SJCRH30 (cell line): ENCODE measurements at regions not wholly inside any gene's neighbourhood (a gene's known extent, or its start where the extent isn't known, plus 50 kb on each side); places are given as distances from the start of the nearest gene placed in this dataset.

ENCODE experiments used
- DNase-seq, 2 experiments: peaks; one replicate each; pipeline ENCODE4 v3.0.0-alpha.2; 2015 to 2020
- H3K27ac ChIP-seq: fragments of 250-450 bp; sonication (Bioruptor Pico); 2 replicates; pipeline ENCODE4 v1.5.1; 2020; ENCODE audit warnings: mild to moderate bottlenecking, moderate library complexity
- H3K27me3 ChIP-seq: fragments of 250-450 bp; sonication (Bioruptor Pico); 2 replicates; pipeline ENCODE4 v1.5.1; 2020; ENCODE audit warnings: mild to moderate bottlenecking, moderate library complexity
- H3K36me3 ChIP-seq: fragments of 250-450 bp; sonication (Bioruptor Pico); 2 replicates; pipeline ENCODE4 v1.5.1; 2020; ENCODE audit warnings: mild to moderate bottlenecking, moderate library complexity
- H3K4me1 ChIP-seq: fragments of 250-450 bp; sonication (Bioruptor Pico); 2 replicates; pipeline ENCODE4 v1.5.1; 2020; ENCODE audit warnings: mild to moderate bottlenecking, moderate library complexity
- H3K4me3 ChIP-seq: fragments of 250-450 bp; sonication (Bioruptor Pico); 2 replicates; pipeline ENCODE4 v1.5.1; 2020; ENCODE audit warnings: mild to moderate bottlenecking, moderate library complexity
- H3K9me3 ChIP-seq: fragments of 250-450 bp; sonication (Bioruptor Pico); replicated peaks from 2 replicates; pipeline ENCODE4 v1.5.1; 2020; ENCODE audit warnings: mild to moderate bottlenecking, moderate library complexity

- no peak overlapping the region for H3K4me3 ChIP-seq
- H3K9me3 ChIP-seq = no peaks in the 10 kb centered on the region
- H3K36me3 ChIP-seq = no peaks in the 10 kb centered on the region
- no peak for DNase-seq
- no peaks in the 10 kb centered on the region for H3K4me1 ChIP-seq
- no peaks in the 10 kb centered on the region for H3K27me3 ChIP-seq
- no peak overlapping the region for H3K27ac ChIP-seq
These were observed 219.4 kb upstream of the GBE1 start for GRCh38 chr3:81980596-81981494.

- Histone ChIP-seq H3K36me3 (no peaks in the 10 kb centered on the region), H3K4me1 (no peaks in the 10 kb centered on the region), H3K27me3 (no peaks in the 10 kb centered on the region), H3K27ac (no peak overlapping the region), H3K9me3 (no peaks in the 10 kb centered on the region), H3K4me3 (no peak overlapping the region)
- DNase-seq = no peak
These were observed 213.3 kb upstream of the GBE1 start for GRCh38 chr3:81974751-81975150.

GRCh38 chr3:81968658-81969057, 207.2 kb upstream of the GBE1 start:
- Histone ChIP-seq H3K9me3 (no peaks in the 10 kb centered on the region), H3K36me3 (no peaks in the 10 kb centered on the region), H3K4me3 (no peak overlapping the region), H3K27ac (no peak overlapping the region), H3K4me1 (no peaks in the 10 kb centered on the region), H3K27me3 (no peaks in the 10 kb centered on the region)
- no peak for DNase-seq

- Histone ChIP-seq H3K27me3 (no peaks in the 10 kb centered on the region), H3K4me1 (no peaks in the 10 kb centered on the region), H3K4me3 (no peak overlapping the region), H3K27ac (no peak overlapping the region), H3K9me3 (no peaks in the 10 kb centered on the region), H3K36me3 (no peaks in the 10 kb centered on the region)
- DNase-seq = no peak
These were observed 205.9 kb upstream of the GBE1 start for GRCh38 chr3:81967393-81967792.

- no peaks in the 10 kb centered on the region for H3K27me3 ChIP-seq
- no peak overlapping the region for H3K4me3 ChIP-seq
- H3K9me3 ChIP-seq = no peaks in the 10 kb centered on the region
- DNase-seq = no peak
- H3K4me1 ChIP-seq = no peaks in the 10 kb centered on the region
- H3K36me3 ChIP-seq = no peaks in the 10 kb centered on the region
- H3K27ac ChIP-seq = no peak overlapping the region
These were observed 204.3 kb upstream of the GBE1 start for GRCh38 chr3:81965696-81966095.

GRCh38 chr3:81962396-81962795, 201.0 kb upstream of the GBE1 start:
- no peak overlapping the region for H3K27ac ChIP-seq
- no peak for DNase-seq
- no peak overlapping the region for H3K4me3 ChIP-seq
- H3K27me3 ChIP-seq = no peaks in the 10 kb centered on the region
- no peaks in the 10 kb centered on the region for H3K4me1 ChIP-seq
- H3K36me3 ChIP-seq = no peaks in the 10 kb centered on the region
- H3K9me3 ChIP-seq = no peaks in the 10 kb centered on the region

- no peaks in the 10 kb centered on the region for H3K4me1 ChIP-seq
- no peak for DNase-seq
These were observed 197.7 kb upstream of the GBE1 start for GRCh38 chr3:81958972-81959640.

GRCh38 chr3:81955878-81956277, 194.4 kb upstream of the GBE1 start:
- H3K4me1 ChIP-seq = no peaks in the 10 kb centered on the region
- no peak overlapping the region for H3K4me3 ChIP-seq
- H3K27me3 ChIP-seq = no peaks in the 10 kb centered on the region
- H3K27ac ChIP-seq = no peak overlapping the region
- no peak for DNase-seq
- no peaks in the 10 kb centered on the region for H3K36me3 ChIP-seq
- H3K9me3 ChIP-seq = no peaks in the 10 kb centered on the region

More at GRCh38 chr3:81958972-81959640, 197.7 kb upstream of the GBE1 start:
- no peaks in the 10 kb centered on the region for H3K27me3 ChIP-seq
- no peak overlapping the region for H3K4me3 ChIP-seq
- no peaks in the 10 kb centered on the region for H3K36me3 ChIP-seq
- no peaks in the 10 kb centered on the region for H3K9me3 ChIP-seq
- no peak overlapping the region for H3K27ac ChIP-seq

GRCh38 chr3:81953111-81953510, 191.7 kb upstream of the GBE1 start:
- H3K27ac ChIP-seq = no peak overlapping the region
- no peak for DNase-seq
- H3K4me3 ChIP-seq = no peak overlapping the region
- no peaks in the 10 kb centered on the region for H3K27me3 ChIP-seq
- no peaks in the 10 kb centered on the region for H3K4me1 ChIP-seq
- H3K36me3 ChIP-seq = no peaks in the 10 kb centered on the region
- no peaks in the 10 kb centered on the region for H3K9me3 ChIP-seq

GRCh38 chr3:81952141-81952540, 190.7 kb upstream of the GBE1 start:
- Histone ChIP-seq H3K4me3 (no peak overlapping the region), H3K9me3 (no peaks in the 10 kb centered on the region), H3K27ac (no peak overlapping the region), H3K36me3 (no peaks in the 10 kb centered on the region), H3K27me3 (no peaks in the 10 kb centered on the region), H3K4me1 (no peaks in the 10 kb centered on the region)
- DNase-seq = no peak

GRCh38 chr3:81951636-81952035, 190.2 kb upstream of the GBE1 start:
- H3K27me3 ChIP-seq = no peaks in the 10 kb centered on the region
- no peak for DNase-seq
- no peak overlapping the region for H3K4me3 ChIP-seq
- H3K4me1 ChIP-seq = no peaks in the 10 kb centered on the region
- no peaks in the 10 kb centered on the region for H3K36me3 ChIP-seq
- no peaks in the 10 kb centered on the region for H3K9me3 ChIP-seq
- no peak overlapping the region for H3K27ac ChIP-seq

- Histone ChIP-seq H3K27ac (no peak overlapping the region), H3K36me3 (no peaks in the 10 kb centered on the region), H3K9me3 (no peaks in the 10 kb centered on the region), H3K27me3 (no peaks in the 10 kb centered on the region), H3K4me1 (no peaks in the 10 kb centered on the region), H3K4me3 (no peak overlapping the region)
- no peak for DNase-seq
These were observed 189.7 kb upstream of the GBE1 start for GRCh38 chr3:81951106-81951505.

GRCh38 chr3:81947359-81947758, 185.9 kb upstream of the GBE1 start:
- no peak for DNase-seq

GRCh38 chr3:81938681-81939080, 177.2 kb upstream of the GBE1 start:
- H3K4me3 ChIP-seq = no peak overlapping the region
- no peak overlapping the region for H3K27ac ChIP-seq

More at GRCh38 chr3:81947359-81947758, 185.9 kb upstream of the GBE1 start:
- Histone ChIP-seq H3K9me3 (no peaks in the 10 kb centered on the region), H3K4me1 (no peaks in the 10 kb centered on the region), H3K27me3 (no peaks in the 10 kb centered on the region), H3K27ac (no peak overlapping the region), H3K4me3 (no peak overlapping the region), H3K36me3 (no peaks in the 10 kb centered on the region)

GRCh38 chr3:81936817-81937216, 175.4 kb upstream of the GBE1 start:
- DNase-seq = no peak
- Histone ChIP-seq H3K9me3 (no peaks in the 10 kb centered on the region), H3K27me3 (no peaks in the 10 kb centered on the region), H3K27ac (no peak overlapping the region), H3K4me3 (no peak overlapping the region), H3K4me1 (no peaks in the 10 kb centered on the region), H3K36me3 (no peaks in the 10 kb centered on the region)

More at GRCh38 chr3:81938681-81939080, 177.2 kb upstream of the GBE1 start:
- H3K4me1 ChIP-seq = no peaks in the 10 kb centered on the region
- DNase-seq = no peak
- no peaks in the 10 kb centered on the region for H3K27me3 ChIP-seq
- H3K36me3 ChIP-seq = no peaks in the 10 kb centered on the region
- no peaks in the 10 kb centered on the region for H3K9me3 ChIP-seq
